OCI-LY7 (cell line): ENCODE measurements at regions not wholly inside any gene's neighbourhood (a gene's known extent, or its start where the extent isn't known, plus 50 kb on each side); places are given as distances from the start of the nearest gene placed in this dataset.

Experiments used
- BruUV-seq: library from RNA; stranded (reverse); fragments of 400-500 nt; replicated peaks from 2 replicates; lab custom pipeline; 2021; lab: Mats Ljungman, UMichigan
- CTCF ChIA-PET: fragments of 300-600 bp; sonication (Branson Sonifier 250); formaldehyde crosslinking; loops from one replicate; lab custom pipeline; 2022; ENCODE audit warnings: antibody characterized with exemption; ENCODE audit not compliant: unreplicated experiment; lab: Charles Lee
- POLR2A ChIA-PET: fragments of 300-600 bp; sonication (Branson Sonifier 250); formaldehyde crosslinking; loops from one replicate; lab custom pipeline; 2022; ENCODE audit warnings: antibody characterized with exemption; lab: Charles Lee
- DNase-seq: peaks from one replicate; pipeline ENCODE4 v3.0.0-alpha.2; 2015; ENCODE audit warnings: low spot score
- H2AFZ ChIP-seq: fragments of 200-600 bp; sonication (generic), shearing (Covaris generic); 2 replicates; pipeline ENCODE4 v1.6.1; 2014; ENCODE audit warnings: mild to moderate bottlenecking, antibody characterized with exemption, low read length, moderate library complexity
- H3K27ac ChIP-seq: fragments of 200-600 bp; sonication (generic); 2 replicates; pipeline ENCODE4 v1.5.1; 2014; ENCODE audit warnings: mixed run types, low read depth, mild to moderate bottlenecking, moderate library complexity, low read length, inconsistent platforms; ENCODE audit not compliant: poor library complexity, severe bottlenecking
- H3K36me3 ChIP-seq: fragments of 200-600 bp; sonication (generic); 2 replicates; pipeline ENCODE4 v1.6.1; 2014; ENCODE audit warnings: mild to moderate bottlenecking, antibody characterized with exemption, low read length, moderate library complexity, mixed read lengths; ENCODE audit not compliant: insufficient read depth
- H3K4me1 ChIP-seq: fragments of 200-600 bp; sonication (generic); 2 replicates; pipeline ENCODE4 v1.5.1; 2014; ENCODE audit warnings: mild to moderate bottlenecking, low read length; ENCODE audit not compliant: insufficient read depth, poor library complexity, severe bottlenecking
- H3K4me2 ChIP-seq: fragments of 200-600 bp; sonication (generic); 2 replicates; pipeline ENCODE4 v1.6.1; 2014; ENCODE audit warnings: mild to moderate bottlenecking, low read length
- H3K4me3 ChIP-seq: fragments of 200-600 bp; sonication (generic); 2 replicates; pipeline ENCODE4 v1.5.1; 2014; ENCODE audit warnings: mild to moderate bottlenecking, low read depth, low read length; ENCODE audit not compliant: poor library complexity, severe bottlenecking
- H3K79me2 ChIP-seq: fragments of 200-600 bp; sonication (generic); 2 replicates; pipeline ENCODE4 v1.6.1; 2016; ENCODE audit warnings: low read depth, mild to moderate bottlenecking, low read length, moderate library complexity, mixed read lengths; ENCODE audit not compliant: insufficient read depth
- H3K9me2 ChIP-seq: fragments of 200-600 bp; sonication (generic); 2 replicates; pipeline ENCODE4 v1.6.1; 2016; ENCODE audit warnings: mild to moderate bottlenecking, low read length, mixed read lengths; ENCODE audit not compliant: insufficient read depth
- H3K9me3 ChIP-seq: fragments of 200-600 bp; sonication (generic); 2 replicates; pipeline ENCODE4 v1.6.1; 2014; ENCODE audit warnings: mild to moderate bottlenecking, mixed run types, low read length, mixed read lengths
- H4K20me1 ChIP-seq: fragments of 200-600 bp; sonication (generic); 2 replicates; pipeline ENCODE4 v1.6.1; 2014; ENCODE audit warnings: mild to moderate bottlenecking, antibody characterized with exemption, low read length, moderate library complexity, mixed read lengths; ENCODE audit not compliant: insufficient read depth
- EZH2phosphoT487 ChIP-seq: fragments of 200-600 bp; sonication (generic); IDR thresholded peaks from 2 replicates; pipeline ENCODE4 v1.6.1; 2018; ENCODE audit warnings: low read depth, borderline replicate concordance, mild to moderate bottlenecking, mixed run types, antibody characterized with exemption, low read length, moderate library complexity, mixed read lengths
- intact Hi-C: fragments of 100-400 bp; cut with micrococcal nuclease; formaldehyde crosslinking; loops from one replicate; pipeline ENCODE4 v1.10.0; 2022; ENCODE audit not compliant: unreplicated experiment
- TF ChIP-seq, protein P1 (sequence below): fragments of 200-600 bp; sonication (generic); conservative IDR thresholded peaks from 2 replicates; pipeline ENCODE4 v1.5.1; 2014; ENCODE audit warnings: mild to moderate bottlenecking, antibody characterized with exemption, low read length, moderate library complexity, mixed read lengths

DNA sequence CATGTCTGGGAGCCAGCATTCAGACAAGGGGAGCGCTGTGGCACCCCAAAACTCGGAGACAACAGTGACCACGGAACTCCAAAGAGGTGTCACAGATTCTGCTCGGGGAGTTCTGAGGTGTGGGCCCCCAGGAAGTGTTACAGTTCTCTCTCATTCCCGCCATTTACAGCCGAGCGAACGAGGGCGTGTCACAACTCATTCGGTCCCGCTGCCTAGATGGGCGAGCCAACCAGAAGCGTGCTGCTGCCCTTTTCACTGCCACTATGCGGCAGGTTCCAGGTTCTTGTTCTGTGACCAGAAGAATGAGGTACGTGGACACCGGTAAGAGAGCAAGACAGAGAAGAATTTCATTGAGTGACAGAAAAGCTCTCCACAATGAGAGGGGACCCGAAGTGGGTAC is 1370.6 kb upstream of the AGA start:
- DNase-seq: no peak
- POLR2A ChIA-PET: no interaction called here
- Histone ChIP-seq H3K4me2 (no peak overlapping the region), H3K9me3 (no peaks in the 10 kb centered on the region), H3K79me2 (no peaks in the 10 kb centered on the region), H3K4me1 (no peaks in the 10 kb centered on the region), H2AFZ (no peak overlapping the region), H3K36me3 (no peaks in the 10 kb centered on the region), H3K27ac (no peak overlapping the region), H3K9me2 (no peaks in the 10 kb centered on the region), H4K20me1 (no peaks in the 10 kb centered on the region), H3K4me3 (no peak overlapping the region)
- intact Hi-C loops: no loop called here
- CTCF ChIA-PET: no interaction called here
- no TSS peak for BruUV-seq
- TF ChIP-seq, protein P1, sequence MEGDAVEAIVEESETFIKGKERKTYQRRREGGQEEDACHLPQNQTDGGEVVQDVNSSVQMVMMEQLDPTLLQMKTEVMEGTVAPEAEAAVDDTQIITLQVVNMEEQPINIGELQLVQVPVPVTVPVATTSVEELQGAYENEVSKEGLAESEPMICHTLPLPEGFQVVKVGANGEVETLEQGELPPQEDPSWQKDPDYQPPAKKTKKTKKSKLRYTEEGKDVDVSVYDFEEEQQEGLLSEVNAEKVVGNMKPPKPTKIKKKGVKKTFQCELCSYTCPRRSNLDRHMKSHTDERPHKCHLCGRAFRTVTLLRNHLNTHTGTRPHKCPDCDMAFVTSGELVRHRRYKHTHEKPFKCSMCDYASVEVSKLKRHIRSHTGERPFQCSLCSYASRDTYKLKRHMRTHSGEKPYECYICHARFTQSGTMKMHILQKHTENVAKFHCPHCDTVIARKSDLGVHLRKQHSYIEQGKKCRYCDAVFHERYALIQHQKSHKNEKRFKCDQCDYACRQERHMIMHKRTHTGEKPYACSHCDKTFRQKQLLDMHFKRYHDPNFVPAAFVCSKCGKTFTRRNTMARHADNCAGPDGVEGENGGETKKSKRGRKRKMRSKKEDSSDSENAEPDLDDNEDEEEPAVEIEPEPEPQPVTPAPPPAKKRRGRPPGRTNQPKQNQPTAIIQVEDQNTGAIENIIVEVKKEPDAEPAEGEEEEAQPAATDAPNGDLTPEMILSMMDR: no peak
- no peak for TF ChIP-seq EZH2phosphoT487

- ChIA-PET CTCF (no interaction called here), POLR2A (no interaction called here)
- Histone ChIP-seq H3K4me1 (no peaks in the 10 kb centered on the region), H2AFZ (no peak overlapping the region), H3K36me3 (no peaks in the 10 kb centered on the region), H3K4me2 (no peak overlapping the region), H4K20me1 (no peaks in the 10 kb centered on the region), H3K4me3 (no peak overlapping the region), H3K9me3 (no peaks in the 10 kb centered on the region), H3K27ac (no peak overlapping the region), H3K79me2 (no peaks in the 10 kb centered on the region), H3K9me2 (no peaks in the 10 kb centered on the region)
- no TSS peak for BruUV-seq
- no peak for DNase-seq
- intact Hi-C loops: no loop called here
- TF ChIP-seq EZH2phosphoT487: no peak
- TF ChIP-seq, protein P1: no peak
Measured at GRCh38 chr4:178814908-178815307, 1372.7 kb upstream of the AGA start.

- ChIA-PET POLR2A (interaction anchor here (0.7 kb wide), 1 partner anchor 400 kb away, joined by 4 read pairs; no protein-coding TSS in a partner anchor), CTCF (no interaction called here)
- no peak for DNase-seq
- H3K9me2 ChIP-seq: no peaks in the 10 kb centered on the region
- no peaks in the 10 kb centered on the region for H3K4me1 ChIP-seq
- BruUV-seq: no TSS peak
- H3K36me3 ChIP-seq: no peaks in the 10 kb centered on the region
- no peak overlapping the region for H3K4me3 ChIP-seq
- H3K79me2 ChIP-seq: no peaks in the 10 kb centered on the region
- no peak overlapping the region for H3K4me2 ChIP-seq
- no peaks in the 10 kb centered on the region for H4K20me1 ChIP-seq
- H2AFZ ChIP-seq: no peak overlapping the region
- H3K9me3 ChIP-seq: no peaks in the 10 kb centered on the region
- intact Hi-C loops: no loop called here
- H3K27ac ChIP-seq: no peak overlapping the region
- TF ChIP-seq, protein P1: no peak
- TF ChIP-seq EZH2phosphoT487: no peak
Measured at GRCh38 chr4:178823673-178824295, 1381.5 kb upstream of the AGA start.
